ENCODE measurements at regions not wholly inside any gene's neighbourhood (a gene's known extent, or its start where the extent isn't known, plus 50 kb on each side); places are given as distances from the start of the nearest gene placed in this dataset.

DNA sequence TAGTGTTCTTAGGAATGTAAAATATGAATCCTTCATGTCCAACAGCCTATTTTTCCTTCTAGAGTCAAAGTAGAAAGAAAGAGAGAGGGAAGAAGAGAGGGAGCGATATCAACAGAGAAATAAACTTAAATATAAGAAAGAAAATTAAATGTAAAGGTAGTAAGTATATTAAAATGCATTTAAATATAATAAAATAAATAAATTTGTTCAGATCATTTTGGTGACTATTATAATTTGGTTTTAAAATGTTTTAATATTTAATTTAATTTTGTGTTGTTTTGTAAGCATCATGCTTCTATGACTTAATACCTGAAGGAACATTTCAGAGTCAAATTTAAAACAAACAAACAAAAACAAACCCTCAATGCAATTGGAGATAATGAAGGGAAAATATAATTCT, 405.2 kb upstream of the IRX1 start:
- H3K9me3 ChIP-seq (ENCODE audit: control insufficient read depth in 2 of 2, insufficient read depth in 1 of 2, low read depth in 1 of 2, low read length in 1 of 2): no peaks in the 10 kb centered on the region
- no peak overlapping the region for H3K4me3 ChIP-seq (ENCODE audit: low read depth in 1 of 3, low read length in 3 of 3)
- H3K4me1 ChIP-seq (ENCODE audit: control insufficient read depth in 3 of 3, insufficient read depth in 2 of 3, low read depth in 1 of 3, low read length in 2 of 3): no peaks in the 10 kb centered on the region
- DNase-seq (no peak), FAIRE-seq (no peak)
- 29 to 89% (median 83%) methylated on average over 1 of the region's 1 CpG for WGBS, 3 donors
- H3K36me3 ChIP-seq (ENCODE audit: control insufficient read depth in 3 of 3, insufficient read depth in 2 of 3, low read depth in 1 of 3, low read length in 3 of 3): no peaks in the 10 kb centered on the region
- no peak overlapping the region for H3K27ac ChIP-seq (ENCODE audit: low read depth in 1 of 3, low read length in 2 of 3)
- H3K27me3 ChIP-seq (ENCODE audit: control insufficient read depth in 3 of 3, insufficient read depth in 3 of 3, low read length in 3 of 3): peaks cover 0 to 2% (median 0%) of the 10 kb centered on the region in 3 donors

DNA sequence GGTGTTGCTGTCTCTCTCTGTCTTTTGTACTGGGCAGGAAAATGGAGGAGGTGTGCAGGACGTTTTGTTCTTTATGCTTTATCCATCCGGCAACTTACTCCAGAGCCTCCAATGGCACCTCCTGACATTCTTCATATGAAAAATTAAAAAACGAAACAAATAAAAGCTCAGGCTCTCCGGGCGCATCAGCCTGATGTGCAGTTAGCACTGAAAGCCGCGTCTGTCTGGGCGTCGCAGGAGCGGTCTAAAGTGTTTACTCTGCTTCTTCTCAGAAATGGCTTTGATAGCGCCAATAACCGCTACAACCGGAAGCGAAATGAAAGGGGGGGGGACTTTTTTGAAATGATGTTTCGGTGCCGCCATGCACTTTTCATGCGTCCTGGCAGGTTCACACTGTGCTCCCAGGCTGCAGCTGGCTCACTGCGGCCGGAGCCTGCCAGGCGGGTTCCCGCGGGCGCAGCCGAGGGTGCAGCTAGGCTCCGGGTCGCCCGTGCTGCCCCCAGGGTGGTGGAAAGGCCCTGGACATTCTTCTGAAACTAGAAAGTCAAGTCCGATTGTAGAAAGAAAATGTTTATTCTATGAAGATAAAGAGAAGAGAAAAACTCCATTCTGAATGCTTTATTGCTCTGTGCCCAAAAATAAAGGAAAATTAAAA, 407.7 kb upstream of the IRX1 start:
- Histone ChIP-seq H3K9me3 (ENCODE audit: control insufficient read depth in 2 of 2, insufficient read depth in 1 of 2, low read depth in 1 of 2, low read length in 1 of 2) (no peaks in the 10 kb centered on the region), H3K4me3 (ENCODE audit: low read depth in 1 of 3, low read length in 3 of 3) (no peak overlapping the region), H3K27ac (ENCODE audit: low read depth in 1 of 3, low read length in 2 of 3) (no peak overlapping the region), H3K36me3 (ENCODE audit: control insufficient read depth in 3 of 3, insufficient read depth in 2 of 3, low read depth in 1 of 3, low read length in 3 of 3) (no peaks in the 10 kb centered on the region), H3K4me1 (ENCODE audit: control insufficient read depth in 3 of 3, insufficient read depth in 2 of 3, low read depth in 1 of 3, low read length in 2 of 3) (no peaks in the 10 kb centered on the region), H3K27me3 (ENCODE audit: control insufficient read depth in 3 of 3, insufficient read depth in 3 of 3, low read length in 3 of 3) (peaks cover 0 to 2% (median 0%) of the 10 kb centered on the region in 3 donors)
- WGBS, 3 donors: 69 to 83% (median 81%) methylated on average over 28 of the region's 28 CpGs
- DNase-seq (no peak), FAIRE-seq (no peak)

DNA sequence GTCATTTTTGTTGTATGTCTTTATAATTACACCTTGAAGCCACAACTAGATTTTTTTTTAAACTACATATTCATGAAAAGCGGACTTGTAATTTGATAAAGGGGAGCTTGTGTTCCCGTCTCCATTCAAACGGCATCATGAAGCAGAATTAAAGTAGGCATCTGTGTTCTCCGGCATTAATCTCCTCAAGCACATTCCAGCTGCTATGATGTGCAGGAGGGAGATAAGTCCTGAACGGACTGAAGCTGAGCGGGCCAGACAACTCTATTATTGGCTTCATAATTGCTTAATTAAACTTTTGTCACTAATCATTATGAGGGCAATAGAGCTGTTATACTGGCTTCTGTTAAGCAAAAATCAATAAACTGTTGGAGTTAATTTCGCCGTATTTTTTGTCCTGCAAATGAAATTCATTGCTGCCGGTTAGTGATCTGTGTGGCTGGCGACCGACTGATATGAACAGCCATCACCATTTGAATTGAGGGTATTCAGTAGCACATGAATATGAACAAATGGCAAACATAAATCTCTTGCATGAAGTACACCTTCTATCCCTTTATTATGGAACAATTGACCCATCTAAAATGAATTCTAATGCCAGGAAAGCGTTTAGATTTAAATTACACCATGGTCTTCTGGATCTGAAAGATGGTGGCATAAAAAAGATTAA, 408.8 kb upstream of the IRX1 start:
- Histone ChIP-seq H3K27ac (ENCODE audit: low read depth in 1 of 3, low read length in 2 of 3) (no peak overlapping the region), H3K4me1 (ENCODE audit: control insufficient read depth in 3 of 3, insufficient read depth in 2 of 3, low read depth in 1 of 3, low read length in 2 of 3) (no peaks in the 10 kb centered on the region), H3K4me3 (ENCODE audit: low read depth in 1 of 3, low read length in 3 of 3) (no peak overlapping the region), H3K9me3 (ENCODE audit: control insufficient read depth in 2 of 2, insufficient read depth in 1 of 2, low read depth in 1 of 2, low read length in 1 of 2) (no peaks in the 10 kb centered on the region), H3K36me3 (ENCODE audit: control insufficient read depth in 3 of 3, insufficient read depth in 2 of 3, low read depth in 1 of 3, low read length in 3 of 3) (no peaks in the 10 kb centered on the region), H3K27me3 (ENCODE audit: control insufficient read depth in 3 of 3, insufficient read depth in 3 of 3, low read length in 3 of 3) (peaks cover 0 to 2% (median 0%) of the 10 kb centered on the region in 3 donors)
- DNase-seq (no peak), FAIRE-seq (no peak)
- WGBS, 3 donors: 48 to 57% (median 54%) methylated on average over 12 of the region's 12 CpGs

GRCh38 chr5:3186156-3186555, 409.5 kb upstream of the IRX1 start:
- 71 to 78% (median 72%) methylated on average over 7 of the region's 7 CpGs for WGBS, 3 donors
- no peaks in the 10 kb centered on the region for H3K4me1 ChIP-seq (ENCODE audit: control insufficient read depth in 3 of 3, insufficient read depth in 2 of 3, low read depth in 1 of 3, low read length in 2 of 3)
- FAIRE-seq: no peak
- peaks cover 0 to 2% (median 0%) of the 10 kb centered on the region in 3 donors for H3K27me3 ChIP-seq (ENCODE audit: control insufficient read depth in 3 of 3, insufficient read depth in 3 of 3, low read length in 3 of 3)
- no peak overlapping the region for H3K4me3 ChIP-seq (ENCODE audit: low read depth in 1 of 3, low read length in 3 of 3)
- H3K27ac ChIP-seq (ENCODE audit: low read depth in 1 of 3, low read length in 2 of 3): no peak overlapping the region
- no peaks in the 10 kb centered on the region for H3K36me3 ChIP-seq (ENCODE audit: control insufficient read depth in 3 of 3, insufficient read depth in 2 of 3, low read depth in 1 of 3, low read length in 3 of 3)
- no peak for DNase-seq
- H3K9me3 ChIP-seq (ENCODE audit: control insufficient read depth in 2 of 2, insufficient read depth in 1 of 2, low read depth in 1 of 2, low read length in 1 of 2): no peaks in the 10 kb centered on the region

DNA sequence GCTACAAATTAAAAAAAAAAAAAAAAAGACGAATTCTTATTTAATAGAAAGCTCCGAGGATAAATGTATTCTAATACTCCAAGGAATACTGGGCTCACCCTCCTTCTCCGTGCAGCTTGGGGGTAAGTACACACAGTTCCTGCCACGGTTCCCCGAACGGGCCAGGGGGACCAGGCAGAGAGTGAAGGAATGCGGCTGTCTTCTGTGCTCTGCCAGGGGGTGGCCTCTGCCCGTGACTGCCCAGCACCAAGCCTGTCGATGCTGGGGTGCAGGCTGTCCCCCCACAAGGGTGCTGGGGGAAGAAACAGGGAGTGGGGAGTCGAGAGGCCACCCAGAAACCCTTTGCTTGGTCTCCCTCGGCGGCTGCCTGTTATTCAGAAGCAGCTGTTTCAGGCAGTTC, 410.1 kb upstream of the IRX1 start:
- H3K27ac ChIP-seq (ENCODE audit: low read depth in 1 of 3, low read length in 2 of 3): no peak overlapping the region
- DNase-seq: no peak
- H3K4me1 ChIP-seq (ENCODE audit: control insufficient read depth in 3 of 3, insufficient read depth in 2 of 3, low read depth in 1 of 3, low read length in 2 of 3): no peaks in the 10 kb centered on the region
- H3K27me3 ChIP-seq (ENCODE audit: control insufficient read depth in 3 of 3, insufficient read depth in 3 of 3, low read length in 3 of 3): peaks cover 0 to 2% (median 0%) of the 10 kb centered on the region in 3 donors
- no peaks in the 10 kb centered on the region for H3K36me3 ChIP-seq (ENCODE audit: control insufficient read depth in 3 of 3, insufficient read depth in 2 of 3, low read depth in 1 of 3, low read length in 3 of 3)
- H3K4me3 ChIP-seq (ENCODE audit: low read depth in 1 of 3, low read length in 3 of 3): no peak overlapping the region
- no peak for FAIRE-seq
- WGBS, 3 donors: 57 to 70% (median 59%) methylated on average over 12 of the region's 12 CpGs
- H3K9me3 ChIP-seq (ENCODE audit: control insufficient read depth in 2 of 2, insufficient read depth in 1 of 2, low read depth in 1 of 2, low read length in 1 of 2): no peaks in the 10 kb centered on the region

DNA sequence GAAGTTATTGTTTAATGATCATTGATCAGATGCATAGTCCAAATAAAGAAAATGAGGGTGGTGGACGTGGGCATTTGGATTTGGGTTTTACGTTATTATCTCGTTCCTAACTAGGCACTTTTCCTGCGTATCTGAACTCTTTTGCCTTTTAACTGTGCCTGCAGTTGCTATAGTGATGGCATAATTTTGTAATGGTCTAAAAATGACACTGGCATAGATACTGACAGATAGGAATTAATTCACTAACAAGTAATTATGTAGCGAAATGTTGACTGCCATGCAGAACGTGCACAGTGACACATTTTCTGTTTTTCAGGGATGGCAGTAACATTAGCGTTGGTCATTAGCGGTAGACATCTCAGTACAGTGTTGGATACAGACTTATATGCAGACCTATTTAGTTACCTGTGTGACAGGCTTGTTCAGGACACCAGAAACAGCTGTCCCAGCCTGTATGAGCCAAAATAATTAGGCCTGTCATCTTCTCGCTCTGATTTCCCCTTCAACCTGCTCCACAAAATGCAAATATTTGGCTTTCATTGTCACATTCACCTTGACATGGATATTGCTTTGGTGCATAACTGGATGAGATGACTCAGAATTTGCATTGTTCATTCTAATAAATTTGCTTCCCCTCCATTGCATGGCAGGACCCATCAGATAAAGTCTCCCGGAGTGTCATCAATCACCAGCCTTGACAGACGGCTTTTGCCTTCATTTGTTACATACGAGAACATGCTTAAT, 413.3 kb upstream of the IRX1 start:
- no peak for DNase-seq
- Histone ChIP-seq H3K27me3 (ENCODE audit: control insufficient read depth in 3 of 3, insufficient read depth in 3 of 3, low read length in 3 of 3) (peaks cover 0 to 2% (median 0%) of the 10 kb centered on the region in 3 donors), H3K27ac (ENCODE audit: low read depth in 1 of 3, low read length in 2 of 3) (no peak overlapping the region), H3K4me3 (ENCODE audit: low read depth in 1 of 3, low read length in 3 of 3) (no peak overlapping the region), H3K4me1 (ENCODE audit: control insufficient read depth in 3 of 3, insufficient read depth in 2 of 3, low read depth in 1 of 3, low read length in 2 of 3) (no peaks in the 10 kb centered on the region), H3K36me3 (ENCODE audit: control insufficient read depth in 3 of 3, insufficient read depth in 2 of 3, low read depth in 1 of 3, low read length in 3 of 3) (no peaks in the 10 kb centered on the region), H3K9me3 (ENCODE audit: control insufficient read depth in 2 of 2, insufficient read depth in 1 of 2, low read depth in 1 of 2, low read length in 1 of 2) (no peaks in the 10 kb centered on the region)
- 64 to 77% (median 72%) methylated on average over 12 of the region's 12 CpGs for WGBS, 3 donors
- FAIRE-seq: no peak

GRCh38 chr5:3181671-3182070, 414.0 kb upstream of the IRX1 start:
- DNase-seq (no peak), FAIRE-seq (no peak)
- no peaks in the 10 kb centered on the region for H3K4me1 ChIP-seq (ENCODE audit: control insufficient read depth in 3 of 3, insufficient read depth in 2 of 3, low read depth in 1 of 3, low read length in 2 of 3)
- H3K27ac ChIP-seq (ENCODE audit: low read depth in 1 of 3, low read length in 2 of 3): no peak overlapping the region
- H3K4me3 ChIP-seq (ENCODE audit: low read depth in 1 of 3, low read length in 3 of 3): no peak overlapping the region
- 60 to 75% (median 63%) methylated on average over 18 of the region's 18 CpGs for WGBS, 3 donors
- H3K9me3 ChIP-seq (ENCODE audit: control insufficient read depth in 2 of 2, insufficient read depth in 1 of 2, low read depth in 1 of 2, low read length in 1 of 2): no peaks in the 10 kb centered on the region
- no peaks in the 10 kb centered on the region for H3K36me3 ChIP-seq (ENCODE audit: control insufficient read depth in 3 of 3, insufficient read depth in 2 of 3, low read depth in 1 of 3, low read length in 3 of 3)
- H3K27me3 ChIP-seq (ENCODE audit: control insufficient read depth in 3 of 3, insufficient read depth in 3 of 3, low read length in 3 of 3): peaks cover 0 to 2% (median 0%) of the 10 kb centered on the region in 3 donors

DNA sequence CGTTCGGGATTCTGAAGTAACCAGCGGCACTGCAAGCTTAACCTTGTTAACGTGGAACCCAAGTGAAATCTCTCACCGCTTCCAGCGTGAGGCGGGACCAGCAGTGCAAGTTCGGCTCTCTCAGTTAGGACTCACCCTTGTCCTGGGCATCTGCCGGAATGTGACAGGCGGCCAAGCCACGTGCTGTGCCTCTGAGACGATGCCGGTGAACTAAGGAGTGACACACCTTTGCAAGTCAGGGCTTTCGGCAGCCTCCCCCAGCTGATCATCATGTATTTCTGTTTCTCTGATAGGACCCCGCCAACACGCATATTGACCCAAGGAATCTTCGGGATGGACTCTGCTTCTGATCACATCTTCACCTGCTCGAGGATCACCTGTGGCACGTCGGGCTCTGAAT, 415.0 kb upstream of the IRX1 start:
- FAIRE-seq: no peak
- H3K27me3 ChIP-seq (ENCODE audit: control insufficient read depth in 3 of 3, insufficient read depth in 3 of 3, low read length in 3 of 3): peaks cover 0 to 2% (median 0%) of the 10 kb centered on the region in 3 donors
- 78 to 85% (median 84%) methylated on average over 20 of the region's 20 CpGs for WGBS, 3 donors
- no peaks in the 10 kb centered on the region for H3K9me3 ChIP-seq (ENCODE audit: control insufficient read depth in 2 of 2, insufficient read depth in 1 of 2, low read depth in 1 of 2, low read length in 1 of 2)
- no peaks in the 10 kb centered on the region for H3K4me1 ChIP-seq (ENCODE audit: control insufficient read depth in 3 of 3, insufficient read depth in 2 of 3, low read depth in 1 of 3, low read length in 2 of 3)
- no peak overlapping the region for H3K27ac ChIP-seq (ENCODE audit: low read depth in 1 of 3, low read length in 2 of 3)
- DNase-seq: no peak
- no peaks in the 10 kb centered on the region for H3K36me3 ChIP-seq (ENCODE audit: control insufficient read depth in 3 of 3, insufficient read depth in 2 of 3, low read depth in 1 of 3, low read length in 3 of 3)
- H3K4me3 ChIP-seq (ENCODE audit: low read depth in 1 of 3, low read length in 3 of 3): no peak overlapping the region

Data from small intestine (tissue), 7 donors.